Lower leg skin (tissue), 3 donors: ENCODE measurements at regions not wholly inside any gene's neighbourhood (a gene's known extent, or its start where the extent isn't known, plus 50 kb on each side); places are given as distances from the start of the nearest gene placed in this dataset.

ENCODE experiments used
- POLR2A ChIP-seq, 2 donors: fragments of 450-650 bp; IDR thresholded peaks; one replicate each; pipeline ENCODE4 v1.6.1; 2016 to 2017; ENCODE audit warnings: antibody characterized with exemption in 2 of 2, mild to moderate bottlenecking in 1 of 2, moderate library complexity in 1 of 2
- TF ChIP-seq, protein P1 (sequence below), 3 donors: fragments of 450-650 bp; IDR thresholded peaks; one replicate each; pipeline ENCODE4 v1.5.1; 2016; ENCODE audit warnings: antibody characterized with exemption in 3 of 3, mild to moderate bottlenecking in 3 of 3, moderate library complexity in 2 of 3

DNA sequence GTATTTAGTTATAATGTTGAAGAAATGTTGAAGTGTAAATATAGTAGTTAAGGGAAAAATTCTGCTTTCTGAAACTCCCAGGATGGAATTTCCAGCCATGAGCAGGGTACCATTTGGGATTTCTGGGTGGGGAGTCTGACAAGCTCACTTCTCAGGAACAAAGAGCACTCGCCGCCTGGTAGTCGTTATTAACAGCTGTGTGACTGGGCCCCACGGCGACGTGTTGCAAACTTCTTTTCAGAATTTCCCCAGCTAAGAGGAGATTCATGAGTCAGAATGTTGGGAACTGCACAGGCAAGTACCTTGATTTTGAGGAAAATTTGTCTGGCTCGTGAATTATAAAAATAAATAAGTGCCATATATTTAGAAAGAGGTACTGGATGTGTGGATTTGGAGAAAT is 103.7 kb downstream of the LACC1 start:
- TF ChIP-seq, protein P1, sequence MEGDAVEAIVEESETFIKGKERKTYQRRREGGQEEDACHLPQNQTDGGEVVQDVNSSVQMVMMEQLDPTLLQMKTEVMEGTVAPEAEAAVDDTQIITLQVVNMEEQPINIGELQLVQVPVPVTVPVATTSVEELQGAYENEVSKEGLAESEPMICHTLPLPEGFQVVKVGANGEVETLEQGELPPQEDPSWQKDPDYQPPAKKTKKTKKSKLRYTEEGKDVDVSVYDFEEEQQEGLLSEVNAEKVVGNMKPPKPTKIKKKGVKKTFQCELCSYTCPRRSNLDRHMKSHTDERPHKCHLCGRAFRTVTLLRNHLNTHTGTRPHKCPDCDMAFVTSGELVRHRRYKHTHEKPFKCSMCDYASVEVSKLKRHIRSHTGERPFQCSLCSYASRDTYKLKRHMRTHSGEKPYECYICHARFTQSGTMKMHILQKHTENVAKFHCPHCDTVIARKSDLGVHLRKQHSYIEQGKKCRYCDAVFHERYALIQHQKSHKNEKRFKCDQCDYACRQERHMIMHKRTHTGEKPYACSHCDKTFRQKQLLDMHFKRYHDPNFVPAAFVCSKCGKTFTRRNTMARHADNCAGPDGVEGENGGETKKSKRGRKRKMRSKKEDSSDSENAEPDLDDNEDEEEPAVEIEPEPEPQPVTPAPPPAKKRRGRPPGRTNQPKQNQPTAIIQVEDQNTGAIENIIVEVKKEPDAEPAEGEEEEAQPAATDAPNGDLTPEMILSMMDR (IDR thresholded peaks at IDR 0.05): no peak
- TF ChIP-seq POLR2A (IDR thresholded peaks at IDR 0.05): no peak
